Neural crest cell (in vitro differentiated cells): ENCODE measurements at regions not wholly inside any gene's neighbourhood (a gene's known extent, or its start where the extent isn't known, plus 50 kb on each side); places are given as distances from the start of the nearest gene placed in this dataset.

Experiments
- DNase-seq: peaks from one replicate; pipeline ENCODE4 v3.0.0; 2021; ENCODE audit warnings: low read depth, mixed read lengths, low spot score
- H3K27ac Mint-ChIP-seq: one replicate; pipeline ENCODE4 v1.8.0; 2021; ENCODE audit warnings: mild to moderate bottlenecking, mixed read lengths; ENCODE audit not compliant: unreplicated experiment
- H3K27me3 Mint-ChIP-seq: 2 replicates; pipeline ENCODE4 v1.8.0; 2021; ENCODE audit warnings: low read depth, mild to moderate bottlenecking, mixed read lengths
- H3K36me3 Mint-ChIP-seq: 2 replicates; pipeline ENCODE4 v1.8.0; 2021; ENCODE audit warnings: low read depth, mild to moderate bottlenecking, mixed read lengths
- H3K4me1 Mint-ChIP-seq: 2 replicates; pipeline ENCODE4 v1.8.0; 2021; ENCODE audit warnings: mixed read lengths
- H3K4me3 Mint-ChIP-seq: one replicate; pipeline ENCODE4 v1.8.0; 2021; ENCODE audit warnings: mild to moderate bottlenecking, mixed read lengths
- H3K9me3 Mint-ChIP-seq: 2 replicates; pipeline ENCODE4 v1.8.0; 2021; ENCODE audit warnings: mixed read lengths
- CTCF ChIP-seq: fragments of 200-600 bp; sonication (generic); conservative IDR thresholded peaks from 2 replicates; pipeline ENCODE4 v1.5.0; 2021; ENCODE audit warnings: antibody characterized with exemption, mild to moderate bottlenecking

- Mint-ChIP-seq H3K4me1 (no peaks in the 10 kb centered on the region), H3K9me3 (peaks cover 2% of the 10 kb centered on the region), H3K36me3 (peaks cover 2% of the 10 kb centered on the region), H3K27ac (no peak overlapping the region), H3K27me3 (no peaks in the 10 kb centered on the region), H3K4me3 (no peak overlapping the region)
- no peak for DNase-seq
- TF ChIP-seq CTCF: no peak
These were observed 455.9 kb downstream of the CDH9 start for GRCh38 chr5:26582350-26583045.

- no peak overlapping the region for H3K27ac Mint-ChIP-seq
- no peaks in the 10 kb centered on the region for H3K36me3 Mint-ChIP-seq
- no peak for TF ChIP-seq CTCF
- H3K9me3 Mint-ChIP-seq: peaks cover 2% of the 10 kb centered on the region
- no peaks in the 10 kb centered on the region for H3K4me1 Mint-ChIP-seq
- no peak for DNase-seq
- no peak overlapping the region for H3K4me3 Mint-ChIP-seq
- H3K27me3 Mint-ChIP-seq: no peaks in the 10 kb centered on the region
These were observed 458.7 kb downstream of the CDH9 start for GRCh38 chr5:26579712-26580111.

- no peak overlapping the region for H3K27ac Mint-ChIP-seq
- DNase-seq: no peak
- peaks cover 2% of the 10 kb centered on the region for H3K4me1 Mint-ChIP-seq
- no peak for TF ChIP-seq CTCF
- no peaks in the 10 kb centered on the region for H3K27me3 Mint-ChIP-seq
- peaks cover 2% of the 10 kb centered on the region for H3K9me3 Mint-ChIP-seq
- no peak overlapping the region for H3K4me3 Mint-ChIP-seq
- H3K36me3 Mint-ChIP-seq: no peaks in the 10 kb centered on the region
These were observed 460.4 kb downstream of the CDH9 start for GRCh38 chr5:26578002-26578401.

- no peak for DNase-seq
- no peak for TF ChIP-seq CTCF
- Mint-ChIP-seq H3K27ac (peak overlapping the region; percentile 24), H3K9me3 (peaks cover 3% of the 10 kb centered on the region), H3K4me1 (peaks cover 11% of the 10 kb centered on the region), H3K27me3 (no peaks in the 10 kb centered on the region), H3K4me3 (no peak overlapping the region), H3K36me3 (no peaks in the 10 kb centered on the region)
These were observed 465.9 kb downstream of the CDH9 start for GRCh38 chr5:26572480-26572879.

GRCh38 chr5:26569929-26570258, 468.5 kb downstream of the CDH9 start:
- no peak overlapping the region for H3K4me3 Mint-ChIP-seq
- no peak for TF ChIP-seq CTCF
- peaks cover 11% of the 10 kb centered on the region for H3K4me1 Mint-ChIP-seq
- DNase-seq: no peak
- no peak overlapping the region for H3K27ac Mint-ChIP-seq
- no peaks in the 10 kb centered on the region for H3K36me3 Mint-ChIP-seq
- H3K9me3 Mint-ChIP-seq: peaks cover 5% of the 10 kb centered on the region
- no peaks in the 10 kb centered on the region for H3K27me3 Mint-ChIP-seq
